ENCODE measurements at regions not wholly inside any gene's neighbourhood (a gene's known extent, or its start where the extent isn't known, plus 50 kb on each side); places are given as distances from the start of the nearest gene placed in this dataset.

DNA sequence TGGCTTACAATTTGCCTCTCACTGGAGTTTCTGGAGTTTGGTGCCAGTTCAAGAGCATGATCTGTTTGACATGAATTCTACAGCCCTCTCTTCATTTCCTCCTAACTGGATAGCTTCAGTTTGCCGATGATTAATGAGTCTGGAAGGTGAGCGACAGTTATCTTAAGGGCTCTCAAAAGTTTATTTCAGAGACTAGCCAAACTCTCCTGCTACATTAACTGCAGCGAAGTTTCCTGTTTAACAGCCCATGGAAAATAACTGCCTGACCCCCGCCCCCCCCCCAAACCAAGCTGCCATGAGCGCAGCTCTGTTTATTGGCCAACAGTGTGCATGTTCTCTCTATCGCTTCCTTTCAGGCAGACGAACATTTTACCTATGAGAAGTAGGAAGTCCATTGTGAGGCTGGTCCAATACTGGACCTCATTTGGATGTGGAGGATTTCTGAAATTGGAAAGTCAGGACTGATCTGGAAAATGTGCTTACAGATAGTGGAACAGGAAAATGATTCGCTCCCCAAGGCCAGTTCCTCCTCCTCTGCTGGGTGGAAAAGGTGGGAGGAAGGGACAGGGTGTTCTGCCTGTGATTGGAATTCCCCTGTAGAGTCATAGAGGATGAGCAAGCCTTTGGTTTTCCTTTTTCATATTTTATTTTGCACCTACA, 522.2 kb upstream of the JAG1 start:
- no peaks in the 10 kb centered on the region for H3K36me3 ChIP-seq (replicated peaks in 1 of 2; ENCODE audit: control insufficient read depth in 1 of 2, insufficient read depth in 2 of 2, low read length in 1 of 2)
- peak overlapping the region; percentile 58; the same call in 1 of the 2 replicates for H3K4me2 ChIP-seq
- no peaks in the 10 kb centered on the region for H3K79me2 ChIP-seq (ENCODE audit: insufficient read depth)
- H4K20me1 ChIP-seq (ENCODE audit: insufficient read depth): no peaks in the 10 kb centered on the region
- H3K27ac ChIP-seq (ENCODE audit: low read depth in 2 of 2, low read length in 1 of 2): peak overlapping the region in 1 of 2 experiments; percentile 82; a peak in 2 of 4 replicates
- no peaks in the 10 kb centered on the region for H3K27me3 ChIP-seq (ENCODE audit: insufficient read depth)
- 72% methylated on average over 7 of the region's 8 CpGs for WGBS (ENCODE audit: low lambda C conversion rate)
- ChIA-PET POLR2A (no interaction called here), CTCF (interaction anchor here (1.4 kb wide), 1 partner anchor 10 kb away, joined by 4 read pairs; no protein-coding TSS in a partner anchor)
- no peaks in the 10 kb centered on the region for H3K9me2 ChIP-seq
- H2AFZ ChIP-seq (ENCODE audit: low read depth): peak overlapping the region; percentile 65
- DNase-seq: no peak
- peaks cover 0 to 16% of the 10 kb centered on the region in 2 experiments; a peak in 1 of 4 replicates for H3K4me1 ChIP-seq (ENCODE audit: control insufficient read depth in 1 of 2, insufficient read depth in 2 of 2, low read depth in 1 of 2, low read length in 1 of 2)
- peak overlapping the region; percentile 47; the same call in 1 of the 2 replicates for H3K9ac ChIP-seq
- TF ChIP-seq TAF1 (IDR thresholded peaks at IDR 0.05; ENCODE audit: borderline replicate concordance, low read depth, low read length) (no peak), JUND (IDR thresholded peaks at IDR 0.05) (0 out of 2 replicates have a peak, but pooled peaks have one; percentile 8), FOSL2 (IDR thresholded peaks at IDR 0.05; ENCODE audit: borderline replicate concordance, low read depth) (peak; percentile 32; the same call in 1 of the 2 replicates), YY1 (IDR thresholded peaks at IDR 0.05; ENCODE audit: low read depth) (no peak), TCF12 (IDR thresholded peaks at IDR 0.05) (no peak; the same call in 1 of the 2 replicates), CHD2 (IDR thresholded peaks at IDR 0.05; ENCODE audit: low read length, partially characterized antibody) (no peak), RXRA (IDR thresholded peaks at IDR 0.05; ENCODE audit: borderline replicate concordance, low read depth) (no peak), GABPA (IDR thresholded peaks at IDR 0.05; ENCODE audit: low read depth) (no peak), EP300 (IDR thresholded peaks at IDR 0.05; ENCODE audit: borderline replicate concordance in 1 of 2, low read depth in 1 of 2, low read length in 1 of 2) (no peak), RFX5 (IDR thresholded peaks at IDR 0.05; ENCODE audit: low read length) (no peak), EZH2phosphoT487 (IDR thresholded peaks at IDR 0.05; ENCODE audit: borderline replicate concordance, low read depth) (no peak), SIN3A (IDR thresholded peaks at IDR 0.05; ENCODE audit: borderline replicate concordance, low read depth, low read length) (no peak), RCOR1 (IDR thresholded peaks at IDR 0.05; ENCODE audit: low read length) (no peak), TEAD4 (IDR thresholded peaks at IDR 0.05; ENCODE audit: borderline replicate concordance, insufficient read depth) (no peak), GATA2 (CRISPR knock-in tag; IDR thresholded peaks at IDR 0.05) (no peak)
- TF ChIP-seq, protein P1, sequence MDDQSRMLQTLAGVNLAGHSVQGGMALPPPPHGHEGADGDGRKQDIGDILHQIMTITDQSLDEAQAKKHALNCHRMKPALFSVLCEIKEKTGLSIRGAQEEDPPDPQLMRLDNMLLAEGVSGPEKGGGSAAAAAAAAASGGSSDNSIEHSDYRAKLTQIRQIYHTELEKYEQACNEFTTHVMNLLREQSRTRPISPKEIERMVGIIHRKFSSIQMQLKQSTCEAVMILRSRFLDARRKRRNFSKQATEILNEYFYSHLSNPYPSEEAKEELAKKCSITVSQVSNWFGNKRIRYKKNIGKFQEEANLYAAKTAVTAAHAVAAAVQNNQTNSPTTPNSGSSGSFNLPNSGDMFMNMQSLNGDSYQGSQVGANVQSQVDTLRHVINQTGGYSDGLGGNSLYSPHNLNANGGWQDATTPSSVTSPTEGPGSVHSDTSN (IDR thresholded peaks at IDR 0.05): peak; percentile 64
- TF ChIP-seq, protein P2, sequence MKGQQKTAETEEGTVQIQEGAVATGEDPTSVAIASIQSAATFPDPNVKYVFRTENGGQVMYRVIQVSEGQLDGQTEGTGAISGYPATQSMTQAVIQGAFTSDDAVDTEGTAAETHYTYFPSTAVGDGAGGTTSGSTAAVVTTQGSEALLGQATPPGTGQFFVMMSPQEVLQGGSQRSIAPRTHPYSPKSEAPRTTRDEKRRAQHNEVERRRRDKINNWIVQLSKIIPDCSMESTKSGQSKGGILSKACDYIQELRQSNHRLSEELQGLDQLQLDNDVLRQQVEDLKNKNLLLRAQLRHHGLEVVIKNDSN (IDR thresholded peaks at IDR 0.05; ENCODE audit: borderline replicate concordance, low read depth): no peak
- TF ChIP-seq, protein P3, sequence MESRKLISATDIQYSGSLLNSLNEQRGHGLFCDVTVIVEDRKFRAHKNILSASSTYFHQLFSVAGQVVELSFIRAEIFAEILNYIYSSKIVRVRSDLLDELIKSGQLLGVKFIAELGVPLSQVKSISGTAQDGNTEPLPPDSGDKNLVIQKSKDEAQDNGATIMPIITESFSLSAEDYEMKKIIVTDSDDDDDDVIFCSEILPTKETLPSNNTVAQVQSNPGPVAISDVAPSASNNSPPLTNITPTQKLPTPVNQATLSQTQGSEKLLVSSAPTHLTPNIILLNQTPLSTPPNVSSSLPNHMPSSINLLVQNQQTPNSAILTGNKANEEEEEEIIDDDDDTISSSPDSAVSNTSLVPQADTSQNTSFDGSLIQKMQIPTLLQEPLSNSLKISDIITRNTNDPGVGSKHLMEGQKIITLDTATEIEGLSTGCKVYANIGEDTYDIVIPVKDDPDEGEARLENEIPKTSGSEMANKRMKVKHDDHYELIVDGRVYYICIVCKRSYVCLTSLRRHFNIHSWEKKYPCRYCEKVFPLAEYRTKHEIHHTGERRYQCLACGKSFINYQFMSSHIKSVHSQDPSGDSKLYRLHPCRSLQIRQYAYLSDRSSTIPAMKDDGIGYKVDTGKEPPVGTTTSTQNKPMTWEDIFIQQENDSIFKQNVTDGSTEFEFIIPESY (IDR thresholded peaks at IDR 0.05; ENCODE audit: borderline replicate concordance, low read depth): no peak
- TF ChIP-seq, protein P4, sequence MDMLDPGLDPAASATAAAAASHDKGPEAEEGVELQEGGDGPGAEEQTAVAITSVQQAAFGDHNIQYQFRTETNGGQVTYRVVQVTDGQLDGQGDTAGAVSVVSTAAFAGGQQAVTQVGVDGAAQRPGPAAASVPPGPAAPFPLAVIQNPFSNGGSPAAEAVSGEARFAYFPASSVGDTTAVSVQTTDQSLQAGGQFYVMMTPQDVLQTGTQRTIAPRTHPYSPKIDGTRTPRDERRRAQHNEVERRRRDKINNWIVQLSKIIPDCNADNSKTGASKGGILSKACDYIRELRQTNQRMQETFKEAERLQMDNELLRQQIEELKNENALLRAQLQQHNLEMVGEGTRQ (IDR thresholded peaks at IDR 0.05; ENCODE audit: borderline replicate concordance, low read depth, low read length): no peak
- TF ChIP-seq, protein P5, sequence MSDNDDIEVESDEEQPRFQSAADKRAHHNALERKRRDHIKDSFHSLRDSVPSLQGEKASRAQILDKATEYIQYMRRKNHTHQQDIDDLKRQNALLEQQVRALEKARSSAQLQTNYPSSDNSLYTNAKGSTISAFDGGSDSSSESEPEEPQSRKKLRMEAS (IDR thresholded peaks at IDR 0.05; ENCODE audit: low read depth): no peak
- no peak overlapping the region for H3K4me3 ChIP-seq (ENCODE audit: low read depth in 2 of 2, low read length in 1 of 2)
- no peaks in the 10 kb centered on the region for H3K9me3 ChIP-seq
- peaks cover 5% of the 10 kb centered on the region for H3F3A ChIP-seq (replicated peaks; ENCODE audit: insufficient read depth)
